HG02571 (cell line): ENCODE measurements at regions not wholly inside any gene's neighbourhood (a gene's known extent, or its start where the extent isn't known, plus 50 kb on each side); places are given as distances from the start of the nearest gene placed in this dataset.

ENCODE experiments used
- ATAC-seq: cut with Tn5 transposase; IDR thresholded peaks from one replicate; pipeline ENCODE4 v1.9.1; 2021; ENCODE audit warnings: mild to moderate bottlenecking, moderate library complexity; ENCODE audit not compliant: unreplicated experiment

- no peak for ATAC-seq
Observed at GRCh38 chr4:74638689-74639088, 155.6 kb downstream of the BTC start.

DNA sequence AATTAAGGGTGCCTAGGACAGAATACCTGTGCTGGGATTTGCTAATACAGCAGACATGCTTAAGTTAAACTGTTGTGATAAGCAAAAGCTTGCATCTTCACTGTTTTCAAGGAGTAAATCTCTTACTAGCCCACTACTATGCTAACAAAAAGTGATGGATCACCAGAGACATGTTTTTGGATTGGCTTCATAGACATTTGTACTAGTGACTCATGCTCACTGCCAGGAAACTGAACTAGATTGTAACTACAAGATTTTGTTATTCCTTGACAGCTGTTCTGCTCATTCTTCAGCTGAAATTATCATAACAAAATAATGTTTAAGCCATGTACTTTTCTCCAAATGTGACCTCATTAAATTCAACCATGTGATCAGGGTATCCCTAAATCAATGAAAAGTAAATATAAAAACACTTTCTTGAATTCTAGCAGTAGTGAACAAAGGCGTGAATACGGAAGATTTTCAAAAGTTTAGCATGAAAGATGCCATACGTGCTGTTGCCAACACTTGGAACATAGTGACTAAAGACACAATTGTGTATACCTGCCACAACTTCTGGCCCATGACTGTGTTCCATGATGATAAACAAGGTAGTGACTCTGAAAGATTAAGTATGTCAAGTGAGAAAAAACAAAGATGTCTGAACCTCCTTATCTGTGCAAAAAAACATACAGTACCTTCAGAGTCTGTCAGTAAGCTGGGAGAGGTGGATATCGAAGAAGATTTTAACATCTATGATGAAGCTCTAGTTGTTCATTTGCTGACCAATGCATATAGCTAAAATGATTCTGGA is 154.0 kb downstream of the BTC start:
- ATAC-seq = no peak

DNA sequence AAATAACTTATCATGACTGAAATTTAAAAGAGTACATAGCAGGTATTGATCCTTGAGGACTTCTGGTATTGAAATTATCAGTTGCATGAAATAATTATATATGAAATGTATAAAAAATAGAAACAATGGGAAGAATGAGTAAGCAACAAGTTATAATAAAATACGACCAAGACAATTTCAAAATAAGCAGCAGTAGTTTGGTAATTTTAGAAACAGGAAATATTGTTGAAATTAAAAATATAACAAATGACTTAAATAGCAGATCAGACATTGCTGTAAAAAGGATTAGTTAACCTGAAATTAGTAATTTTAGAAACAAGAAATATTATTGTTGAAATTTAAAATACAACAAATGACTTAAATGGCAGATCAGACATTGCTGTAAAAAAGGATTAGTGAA is 152.3 kb downstream of the BTC start:
- no peak for ATAC-seq

GRCh38 chr4:74649193-74649592 is 145.1 kb downstream of the BTC start:
- ATAC-seq = no peak

- ATAC-seq = no peak
Observed at GRCh38 chr4:74651198-74651597, 143.1 kb downstream of the BTC start.

- no peak for ATAC-seq
Observed at GRCh38 chr4:74653331-74654229, 140.7 kb downstream of the BTC start.

DNA sequence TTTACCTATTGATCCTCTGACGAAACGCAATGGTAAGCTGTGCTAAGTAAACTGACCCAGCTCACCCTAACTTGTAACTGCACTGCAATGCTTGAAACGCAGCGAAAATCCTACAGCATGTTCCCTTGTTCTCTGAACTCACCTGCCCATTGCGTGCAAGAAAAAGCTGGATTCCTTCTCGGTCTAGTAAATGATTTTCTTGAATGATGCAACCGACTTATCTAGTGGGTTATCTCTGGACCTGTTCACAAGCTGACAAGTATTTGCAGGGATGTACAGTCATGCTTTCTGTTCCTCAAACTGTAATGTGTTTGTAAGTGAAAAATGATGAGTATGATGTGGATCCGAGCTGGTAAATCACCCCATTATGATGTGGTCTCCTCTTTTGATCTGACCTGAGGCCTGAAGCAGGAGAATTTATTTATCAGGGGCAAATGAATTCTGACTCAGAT is 140.1 kb downstream of the BTC start:
- no peak for ATAC-seq

DNA sequence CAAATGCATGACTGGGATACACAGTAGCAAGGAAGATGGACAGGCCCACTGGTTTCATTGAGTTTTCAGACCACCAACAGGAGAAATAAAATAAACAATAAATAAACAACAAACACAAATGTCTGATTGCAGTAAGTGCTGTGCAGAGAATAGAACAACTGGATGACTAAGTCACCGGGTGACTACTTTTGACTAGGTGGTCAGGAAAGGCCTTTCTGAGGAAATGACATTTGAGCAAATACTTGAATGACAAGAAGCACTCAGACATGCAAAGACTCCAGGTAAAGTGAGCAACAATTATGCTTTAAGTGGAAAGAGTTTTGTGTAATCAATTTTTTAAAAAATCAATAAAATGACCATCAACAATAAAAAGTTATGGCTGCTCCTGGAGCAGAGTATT is 137.7 kb downstream of the BTC start:
- ATAC-seq = no peak

GRCh38 chr4:74658116-74658515 is 136.2 kb downstream of the BTC start:
- ATAC-seq = no peak

- ATAC-seq = no peak
Observed at GRCh38 chr4:74659576-74660411, 134.5 kb downstream of the BTC start.

GRCh38 chr4:74660866-74661265 is 133.5 kb downstream of the BTC start:
- no peak for ATAC-seq

GRCh38 chr4:74661427-74662201 is 132.7 kb downstream of the BTC start:
- no peak for ATAC-seq

DNA sequence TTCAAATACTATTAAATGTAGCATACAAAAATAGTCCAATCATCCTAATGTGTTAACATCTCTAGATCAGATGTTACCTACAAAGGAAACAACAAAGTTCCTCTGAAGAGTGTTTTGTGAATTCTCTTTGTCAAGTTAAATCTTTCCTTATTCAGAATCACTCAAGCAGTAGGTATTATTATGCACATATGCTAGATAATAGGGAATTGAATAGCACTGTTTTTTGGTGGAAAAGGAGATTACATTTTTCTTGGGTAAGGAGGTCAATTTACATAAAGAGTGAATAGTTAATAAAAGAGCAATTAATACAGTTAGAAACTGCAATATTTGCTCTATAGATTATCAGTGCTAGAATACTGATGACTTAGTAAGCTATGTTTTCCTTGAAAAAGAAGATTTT is 130.7 kb downstream of the BTC start:
- ATAC-seq = no peak

DNA sequence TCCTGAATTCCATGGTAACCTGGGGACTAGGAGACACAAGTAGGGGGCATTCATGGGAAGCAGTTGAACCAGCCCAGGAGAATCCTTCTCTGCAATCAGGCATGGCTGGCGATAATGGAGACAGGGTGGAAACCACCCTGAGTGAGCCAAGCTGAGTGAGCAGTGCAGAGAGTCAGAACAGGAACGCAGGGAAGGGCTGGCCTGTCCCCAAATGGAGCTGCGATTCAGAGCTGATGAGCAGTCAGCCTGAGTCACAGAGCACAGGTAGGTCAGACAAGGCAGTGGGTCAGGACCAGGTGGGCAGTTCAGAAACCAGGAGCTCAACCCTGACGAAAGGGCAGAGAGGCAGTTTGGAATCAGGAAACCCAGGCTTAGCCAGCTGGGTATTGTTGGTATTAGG is 129.0 kb downstream of the BTC start:
- ATAC-seq = no peak

GRCh38 chr4:74665876-74666275 is 128.4 kb downstream of the BTC start:
- ATAC-seq = no peak

DNA sequence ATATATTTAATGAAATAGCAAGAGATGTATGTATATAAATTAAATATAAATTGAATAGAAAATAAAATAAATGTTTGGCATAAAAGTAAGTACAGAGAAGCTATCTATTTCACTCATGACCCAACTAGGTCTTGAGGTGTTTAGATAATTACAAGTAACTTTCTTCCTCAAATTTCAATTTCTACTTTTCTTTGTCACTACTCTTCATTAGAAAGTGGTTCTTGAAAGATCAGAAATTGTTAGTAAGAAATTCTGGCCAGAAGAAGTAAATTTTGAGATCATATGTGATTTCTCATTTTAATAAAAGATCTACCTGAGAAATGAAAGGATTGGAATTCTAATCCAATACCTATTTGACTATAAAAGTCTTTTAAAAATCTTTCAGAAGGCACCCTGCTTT is 126.9 kb downstream of the BTC start:
- no peak for ATAC-seq

GRCh38 chr4:74667944-74668343 is 126.4 kb downstream of the BTC start:
- no peak for ATAC-seq

- ATAC-seq = no peak
Observed at GRCh38 chr4:74669702-74670101, 124.6 kb downstream of the BTC start.

- ATAC-seq = no peak
Observed at GRCh38 chr4:74670583-74670982, 123.7 kb downstream of the BTC start.

DNA sequence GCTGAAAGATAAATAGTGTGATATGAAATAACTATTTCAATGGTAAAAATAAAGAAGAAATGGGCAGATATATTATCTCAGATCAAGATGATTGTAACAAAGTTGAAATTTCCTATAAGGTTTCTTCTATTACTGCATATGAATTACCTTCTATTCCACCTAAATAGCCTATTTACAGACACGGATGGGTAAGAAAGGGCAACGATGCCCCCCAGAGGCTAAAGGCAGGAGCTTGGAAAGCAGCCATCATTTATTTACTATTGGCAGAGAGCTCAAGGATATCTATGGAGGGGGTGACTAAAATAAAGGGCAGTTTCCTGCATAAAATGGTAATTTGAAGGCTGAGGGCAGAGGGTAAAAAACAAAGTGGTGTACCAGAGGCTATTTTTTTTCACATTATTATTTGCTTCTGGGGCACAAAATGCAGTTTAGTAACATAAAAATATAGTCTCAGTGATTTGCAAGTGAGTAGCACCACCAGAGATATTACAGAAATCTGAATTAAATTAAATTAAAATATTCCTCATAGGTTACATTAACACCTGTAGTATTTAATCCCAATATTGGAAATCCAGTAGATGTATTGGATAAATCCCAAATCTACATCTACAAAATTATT is 123.1 kb downstream of the BTC start:
- ATAC-seq = no peak
